Suprapubic skin (tissue), 4 donors: ENCODE measurements at regions not wholly inside any gene's neighbourhood (a gene's known extent, or its start where the extent isn't known, plus 50 kb on each side); places are given as distances from the start of the nearest gene placed in this dataset.

Experiments
- DNase-seq, 2 donors: peaks; one replicate each; pipeline ENCODE4 v3.0.0-alpha.2; 2019; ENCODE audit warnings: low spot score in 2 of 2
- H3K27ac ChIP-seq: fragments of 200-600 bp; sonication (generic); one replicate; pipeline ENCODE4 v1.5.1; 2019
- H3K27me3 ChIP-seq: fragments of 200-600 bp; sonication (generic); one replicate; pipeline ENCODE4 v1.5.1; 2019
- H3K36me3 ChIP-seq: fragments of 200-600 bp; sonication (generic); one replicate; pipeline ENCODE4 v1.5.1; 2019
- H3K4me1 ChIP-seq: fragments of 200-600 bp; sonication (generic); one replicate; pipeline ENCODE4 v1.5.1; 2019
- H3K4me3 ChIP-seq: fragments of 200-600 bp; sonication (generic); one replicate; pipeline ENCODE4 v1.5.1; 2019; ENCODE audit warnings: mild to moderate bottlenecking
- H3K9me3 ChIP-seq: fragments of 200-600 bp; sonication (generic); one replicate; pipeline ENCODE4 v1.5.1; 2019
- CTCF ChIP-seq, 2 donors: fragments of 200-600 bp in 1 of 2; fragments of 450-650 bp in 1 of 2; sonication (generic) in 1 of 2; IDR thresholded peaks; one replicate each; pipeline ENCODE4 v1.5.1; 2016 to 2019; ENCODE audit warnings: antibody characterized with exemption in 2 of 2, mild to moderate bottlenecking in 1 of 2, moderate library complexity in 1 of 2
- EP300 ChIP-seq: sonication (generic); formaldehyde crosslinking; IDR thresholded peaks from one replicate; pipeline ENCODE4 v1.6.1; 2017; ENCODE audit warnings: antibody characterized with exemption
- POLR2A ChIP-seq, 2 donors: fragments of 450-650 bp; IDR thresholded peaks; one replicate each; pipeline ENCODE4 v1.6.1; 2017; ENCODE audit warnings: antibody characterized with exemption in 2 of 2, mild to moderate bottlenecking in 2 of 2, moderate library complexity in 2 of 2
- POLR2AphosphoS5 ChIP-seq, 3 donors: sonication (generic); formaldehyde crosslinking; IDR thresholded peaks; one replicate each; pipeline ENCODE4 v1.6.1; 2017; ENCODE audit warnings: antibody characterized with exemption in 3 of 3
- WGBS: methylation state at CpG from one replicate; pipeline ENCODE4 v1.1.5; 2018; 5-methylcytosine and 5-hydroxymethylcytosine counted together

- H3K27me3 ChIP-seq, result no peaks in the 10 kb centered on the region
- peak in 1 of 2 donors; percentile 13 for DNase-seq
- no peak overlapping the region for H3K27ac ChIP-seq
- TF ChIP-seq CTCF (IDR thresholded peaks at IDR 0.05), result no peak
- no peaks in the 10 kb centered on the region for H3K4me1 ChIP-seq
- WGBS, result 81% methylated on average over 3 of the region's 3 CpGs
- H3K36me3 ChIP-seq, result no peaks in the 10 kb centered on the region
- H3K4me3 ChIP-seq, result no peak overlapping the region
- no peaks in the 10 kb centered on the region for H3K9me3 ChIP-seq
Measured at GRCh38 chr7:56250135-56250534, 133.9 kb upstream of the NUPR2 start.

GRCh38 chr7:56229631-56230030 lies 113.4 kb upstream of the NUPR2 start:
- H3K9me3 ChIP-seq, result no peaks in the 10 kb centered on the region
- no peaks in the 10 kb centered on the region for H3K27me3 ChIP-seq

GRCh38 chr7:56222866-56223265 lies 106.6 kb upstream of the NUPR2 start:
- Histone ChIP-seq H3K9me3 (no peaks in the 10 kb centered on the region), H3K36me3 (no peaks in the 10 kb centered on the region), H3K4me3 (no peak overlapping the region), H3K27me3 (no peaks in the 10 kb centered on the region), H3K4me1 (no peaks in the 10 kb centered on the region), H3K27ac (no peak overlapping the region)
- WGBS, result 75% methylated on average over 6 of the region's 6 CpGs
- no peak for DNase-seq
- TF ChIP-seq POLR2A (IDR thresholded peaks at IDR 0.05) (no peak), POLR2AphosphoS5 (IDR thresholded peaks at IDR 0.05) (no peak), EP300 (no peak), CTCF (IDR thresholded peaks at IDR 0.05) (no peak)

More at GRCh38 chr7:56229631-56230030, 113.4 kb upstream of the NUPR2 start:
- 24% methylated on average over 24 of the region's 28 CpGs for WGBS
- H3K27ac ChIP-seq, result no peak overlapping the region
- H3K4me3 ChIP-seq, result no peak overlapping the region
- no peak for DNase-seq
- TF ChIP-seq CTCF (IDR thresholded peaks at IDR 0.05) (no peak), POLR2AphosphoS5 (IDR thresholded peaks at IDR 0.05) (no peak), POLR2A (IDR thresholded peaks at IDR 0.05) (no peak), EP300 (no peak)
- H3K36me3 ChIP-seq, result no peaks in the 10 kb centered on the region
- H3K4me1 ChIP-seq, result no peaks in the 10 kb centered on the region

- Histone ChIP-seq H3K27me3 (no peaks in the 10 kb centered on the region), H3K4me3 (no peak overlapping the region), H3K9me3 (peaks cover 5% of the 10 kb centered on the region), H3K27ac (no peak overlapping the region), H3K36me3 (no peaks in the 10 kb centered on the region), H3K4me1 (no peaks in the 10 kb centered on the region)
- no peak for DNase-seq
- 48% methylated on average over 5 of the region's 5 CpGs for WGBS
- TF ChIP-seq EP300, result no peak
- TF ChIP-seq CTCF (IDR thresholded peaks at IDR 0.05), result no peak
- TF ChIP-seq POLR2A (IDR thresholded peaks at IDR 0.05), result no peak
- no peak for TF ChIP-seq POLR2AphosphoS5 (IDR thresholded peaks at IDR 0.05)
Measured at GRCh38 chr7:56219017-56219416, 102.8 kb upstream of the NUPR2 start.

GRCh38 chr7:56218510-56218909 lies 102.3 kb upstream of the NUPR2 start:
- TF ChIP-seq EP300, result no peak
- no peak for TF ChIP-seq CTCF (IDR thresholded peaks at IDR 0.05)
- TF ChIP-seq POLR2A (IDR thresholded peaks at IDR 0.05), result no peak
- no peak for TF ChIP-seq POLR2AphosphoS5 (IDR thresholded peaks at IDR 0.05)
- Histone ChIP-seq H3K4me3 (no peak overlapping the region), H3K27ac (no peak overlapping the region), H3K36me3 (no peaks in the 10 kb centered on the region), H3K4me1 (no peaks in the 10 kb centered on the region), H3K27me3 (no peaks in the 10 kb centered on the region), H3K9me3 (peaks cover 5% of the 10 kb centered on the region)
- DNase-seq, result no peak
- WGBS, result 78% methylated on average over 4 of the region's 4 CpGs
